HG02885 (cell line): ENCODE measurements at regions not wholly inside any gene's neighbourhood (a gene's known extent, or its start where the extent isn't known, plus 50 kb on each side); places are given as distances from the start of the nearest gene placed in this dataset.
"Not testable (repeated sequence)": the region's sequence is repeated elsewhere in the genome, so short reads cannot be mapped to it uniquely, and the experiment has no call there.

Source experiments
- ATAC-seq: cut with Tn5 transposase; IDR thresholded peaks from one replicate; pipeline ENCODE4 v1.9.1; 2021; ENCODE audit warnings: mild to moderate bottlenecking; ENCODE audit not compliant: unreplicated experiment, poor library complexity

GRCh38 chr3:94398036-94398435 is 335.2 kb downstream of the NSUN3 start:
- ATAC-seq, result no peak

- ATAC-seq, result no peak
Measured at GRCh38 chr3:94401466-94401865, 338.6 kb downstream of the NSUN3 start.

- ATAC-seq, result no peak
Measured at GRCh38 chr3:94402126-94402525, 339.3 kb downstream of the NSUN3 start.

- ATAC-seq, result no peak
Measured at GRCh38 chr3:94405258-94406035, 342.6 kb downstream of the NSUN3 start.

GRCh38 chr3:94406595-94406994 is 343.7 kb downstream of the NSUN3 start:
- no peak for ATAC-seq

GRCh38 chr3:94412936-94413335 is 350.1 kb downstream of the NSUN3 start:
- not testable (repeated sequence) for ATAC-seq

- no peak for ATAC-seq
Measured at GRCh38 chr3:94413336-94414108, 350.7 kb downstream of the NSUN3 start.

GRCh38 chr3:94414418-94414817 is 351.6 kb downstream of the NSUN3 start:
- no peak for ATAC-seq

GRCh38 chr3:94416768-94417167 is 353.9 kb downstream of the NSUN3 start:
- no peak for ATAC-seq

GRCh38 chr3:94417963-94418455 is 355.1 kb downstream of the NSUN3 start:
- ATAC-seq, result no peak

GRCh38 chr3:94420931-94421330 is 358.1 kb downstream of the NSUN3 start:
- ATAC-seq, result no peak

GRCh38 chr3:94423578-94423977 is 360.7 kb downstream of the NSUN3 start:
- no peak for ATAC-seq

- no peak for ATAC-seq
Measured at GRCh38 chr3:94429517-94429916, 366.7 kb downstream of the NSUN3 start.

GRCh38 chr3:94431876-94432570 is 369.2 kb downstream of the NSUN3 start:
- no peak for ATAC-seq

- no peak for ATAC-seq
Measured at GRCh38 chr3:94433811-94434210, 370.9 kb downstream of the NSUN3 start.

- no peak for ATAC-seq
Measured at GRCh38 chr3:94440767-94441493, 378.1 kb downstream of the NSUN3 start.

GRCh38 chr3:94441494-94441847 is 378.6 kb downstream of the NSUN3 start:
- no peak for ATAC-seq

GRCh38 chr3:94453864-94454263 is 391.0 kb downstream of the NSUN3 start:
- no peak for ATAC-seq

- ATAC-seq, result no peak
Measured at GRCh38 chr3:94459167-94459566, 396.3 kb downstream of the NSUN3 start.

- no peak for ATAC-seq
Measured at GRCh38 chr3:94460931-94461330, 398.1 kb downstream of the NSUN3 start.
